Right lobe of liver (tissue), 4 donors: ENCODE measurements at regions not wholly inside any gene's neighbourhood (a gene's known extent, or its start where the extent isn't known, plus 50 kb on each side); places are given as distances from the start of the nearest gene placed in this dataset.

Experiments used
- POLR2A ChIP-seq: fragments of 450-650 bp; IDR thresholded peaks from one replicate; pipeline ENCODE4 v1.6.1; 2017; ENCODE audit warnings: antibody characterized with exemption, mild to moderate bottlenecking
- TF ChIP-seq, protein P1 (sequence below), 4 donors: fragments of 200-600 bp in 3 of 4; fragments of 450-650 bp in 1 of 4; IDR thresholded peaks; one replicate each; pipeline versions ENCODE4 v1.5.1 to v1.8.0; 2016 to 2022; ENCODE audit warnings: antibody characterized with exemption in 4 of 4, mild to moderate bottlenecking in 2 of 4
- donor health status: DM: no; HTN: no; CAD: no.
- donor health status: DM: no; HTN: no; CAD: no.
- donor health status: DM: no; HTN: yes; CAD: no.

DNA sequence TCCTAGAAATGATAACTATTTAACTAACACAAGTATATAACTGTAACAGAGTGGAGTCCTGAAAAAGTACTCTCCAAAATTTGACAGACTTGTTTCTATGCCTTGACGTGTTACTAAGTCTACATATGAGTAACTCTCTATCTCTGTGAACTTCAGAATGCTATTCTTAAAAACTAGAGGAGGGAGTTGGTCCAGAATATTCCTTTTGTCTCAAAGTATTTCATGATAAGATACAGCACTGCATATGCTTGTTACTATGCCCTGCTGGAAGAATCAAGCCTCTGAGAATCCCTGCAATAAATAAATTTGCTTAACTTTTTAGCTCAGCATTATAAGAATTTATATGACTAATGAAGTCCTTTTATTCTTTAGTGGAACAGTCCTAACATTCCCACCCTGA, 50.9 kb upstream of the ATXN3L start:
- TF ChIP-seq, protein P1, sequence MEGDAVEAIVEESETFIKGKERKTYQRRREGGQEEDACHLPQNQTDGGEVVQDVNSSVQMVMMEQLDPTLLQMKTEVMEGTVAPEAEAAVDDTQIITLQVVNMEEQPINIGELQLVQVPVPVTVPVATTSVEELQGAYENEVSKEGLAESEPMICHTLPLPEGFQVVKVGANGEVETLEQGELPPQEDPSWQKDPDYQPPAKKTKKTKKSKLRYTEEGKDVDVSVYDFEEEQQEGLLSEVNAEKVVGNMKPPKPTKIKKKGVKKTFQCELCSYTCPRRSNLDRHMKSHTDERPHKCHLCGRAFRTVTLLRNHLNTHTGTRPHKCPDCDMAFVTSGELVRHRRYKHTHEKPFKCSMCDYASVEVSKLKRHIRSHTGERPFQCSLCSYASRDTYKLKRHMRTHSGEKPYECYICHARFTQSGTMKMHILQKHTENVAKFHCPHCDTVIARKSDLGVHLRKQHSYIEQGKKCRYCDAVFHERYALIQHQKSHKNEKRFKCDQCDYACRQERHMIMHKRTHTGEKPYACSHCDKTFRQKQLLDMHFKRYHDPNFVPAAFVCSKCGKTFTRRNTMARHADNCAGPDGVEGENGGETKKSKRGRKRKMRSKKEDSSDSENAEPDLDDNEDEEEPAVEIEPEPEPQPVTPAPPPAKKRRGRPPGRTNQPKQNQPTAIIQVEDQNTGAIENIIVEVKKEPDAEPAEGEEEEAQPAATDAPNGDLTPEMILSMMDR (IDR thresholded peaks at IDR 0.05) = no peak
- no peak for TF ChIP-seq POLR2A
